NCI-H446 (cell line): ENCODE measurements at regions not wholly inside any gene's neighbourhood (a gene's known extent, or its start where the extent isn't known, plus 50 kb on each side); places are given as distances from the start of the nearest gene placed in this dataset.
"Not testable (repeated sequence)": the region's sequence is repeated elsewhere in the genome, so short reads cannot be mapped to it uniquely, and the experiment has no call there.

ENCODE experiments used
- DNase-seq, 2 experiments: peaks; one replicate each; lab custom pipeline; 2025; lab: John Stamatoyannopoulos, UW

GRCh38 chr18:40160361-40160760, 1794.7 kb upstream of the PIK3C3 start:
- DNase-seq = no peak

GRCh38 chr18:40159141-40160017, 1795.7 kb upstream of the PIK3C3 start:
- peak; percentile 25 to 69 for DNase-seq

GRCh38 chr18:40157120-40157519, 1797.9 kb upstream of the PIK3C3 start:
- no peak for DNase-seq

GRCh38 chr18:40152859-40153258, 1802.2 kb upstream of the PIK3C3 start:
- DNase-seq = no peak

- peak in 1 of 2 experiments; percentile 14 for DNase-seq
These were observed 1806.1 kb upstream of the PIK3C3 start for GRCh38 chr18:40148960-40149359.

- no peak for DNase-seq
These were observed 1821.8 kb upstream of the PIK3C3 start for GRCh38 chr18:40133253-40133652.

GRCh38 chr18:40132438-40132837, 1822.6 kb upstream of the PIK3C3 start:
- not testable (repeated sequence) for DNase-seq

- DNase-seq = no peak
These were observed 1830.9 kb upstream of the PIK3C3 start for GRCh38 chr18:40124107-40124506.

GRCh38 chr18:40120796-40121391, 1834.1 kb upstream of the PIK3C3 start:
- no peak for DNase-seq

- no peak for DNase-seq
These were observed 1834.7 kb upstream of the PIK3C3 start for GRCh38 chr18:40120356-40120755.

GRCh38 chr18:40119581-40119980, 1835.5 kb upstream of the PIK3C3 start:
- DNase-seq = not testable (repeated sequence)

GRCh38 chr18:40110455-40110854, 1844.6 kb upstream of the PIK3C3 start:
- DNase-seq = no peak

GRCh38 chr18:40109252-40110049, 1845.6 kb upstream of the PIK3C3 start:
- DNase-seq = no peak

- DNase-seq = no peak
These were observed 1846.4 kb upstream of the PIK3C3 start for GRCh38 chr18:40108596-40108995.

GRCh38 chr18:40102903-40103302, 1852.1 kb upstream of the PIK3C3 start:
- DNase-seq = no peak

- no peak for DNase-seq
These were observed 1855.4 kb upstream of the PIK3C3 start for GRCh38 chr18:40099641-40100040.

- DNase-seq = no peak
These were observed 1858.4 kb upstream of the PIK3C3 start for GRCh38 chr18:40096675-40097074.

- DNase-seq = no peak
These were observed 1860.6 kb upstream of the PIK3C3 start for GRCh38 chr18:40094441-40094840.

GRCh38 chr18:40088130-40088529, 1866.9 kb upstream of the PIK3C3 start:
- DNase-seq = no peak

GRCh38 chr18:40079786-40080185, 1875.2 kb upstream of the PIK3C3 start:
- DNase-seq = no peak

- peak in 1 of 2 experiments; percentile 48 for DNase-seq
These were observed 1879.4 kb upstream of the PIK3C3 start for GRCh38 chr18:40075616-40076015.

GRCh38 chr18:40072761-40073160, 1882.3 kb upstream of the PIK3C3 start:
- no peak for DNase-seq

GRCh38 chr18:40066368-40066767, 1888.7 kb upstream of the PIK3C3 start:
- DNase-seq = no peak
